ENCODE measurements at regions not wholly inside any gene's neighbourhood (a gene's known extent, or its start where the extent isn't known, plus 50 kb on each side); places are given as distances from the start of the nearest gene placed in this dataset.
A peak's percentile ranks its signal among the peaks of the same experiment; 100 is the strongest.
"Not testable (repeated sequence)": the region's sequence is repeated elsewhere in the genome, so short reads cannot be mapped to it uniquely, and the experiment has no call there.

GRCh38 chr15:26156051-26156450 is 292.9 kb upstream of the ATP10A start:
- DNase-seq: no peak
- ATAC-seq: no peak
- intact Hi-C loops (cut with DNase I): no loop called here

- intact Hi-C loops (cut with DNase I): no loop called here
- no peak for ATAC-seq
- no peak for DNase-seq
Measured at GRCh38 chr15:26148156-26148860, 285.2 kb upstream of the ATP10A start.

- intact Hi-C loops (cut with DNase I): no loop called here
- no peak for DNase-seq
- ATAC-seq: no peak
Measured at GRCh38 chr15:26146202-26146601, 283.1 kb upstream of the ATP10A start.

GRCh38 chr15:26145796-26146195 is 282.7 kb upstream of the ATP10A start:
- ATAC-seq (no peak), DNase-seq (no peak)
- intact Hi-C loops (cut with DNase I): no loop called here

GRCh38 chr15:26144836-26145235 is 281.7 kb upstream of the ATP10A start:
- ATAC-seq (no peak), DNase-seq (no peak)
- intact Hi-C loops (cut with DNase I): no loop called here

GRCh38 chr15:26143221-26143620 is 280.1 kb upstream of the ATP10A start:
- ATAC-seq (no peak), DNase-seq (no peak)

GRCh38 chr15:26134812-26135211 is 271.7 kb upstream of the ATP10A start:
- DNase-seq: no peak
- ATAC-seq: no peak
- intact Hi-C loops (cut with DNase I): no loop called here

More at GRCh38 chr15:26143221-26143620, 280.1 kb upstream of the ATP10A start:
- intact Hi-C loops (cut with DNase I): no loop called here

- intact Hi-C loops (cut with DNase I): no loop called here
- DNase-seq (no peak), ATAC-seq (no peak)
Measured at GRCh38 chr15:26134152-26134551, 271.0 kb upstream of the ATP10A start.

- DNase-seq: no peak
- no peak for ATAC-seq
- intact Hi-C loops (cut with DNase I): no loop called here
Measured at GRCh38 chr15:26132811-26133210, 269.7 kb upstream of the ATP10A start.

GRCh38 chr15:26129852-26130251 is 266.7 kb upstream of the ATP10A start:
- ATAC-seq (no peak), DNase-seq (no peak)
- intact Hi-C loops (cut with DNase I): no loop called here

GRCh38 chr15:26128611-26129140 is 265.5 kb upstream of the ATP10A start:
- no peak for ATAC-seq
- intact Hi-C loops (cut with DNase I): no loop called here
- no peak for DNase-seq

GRCh38 chr15:26126819-26127387 is 263.8 kb upstream of the ATP10A start:
- ATAC-seq (no peak), DNase-seq (no peak)
- intact Hi-C loops (cut with DNase I): no loop called here

GRCh38 chr15:26126070-26126469 is 262.9 kb upstream of the ATP10A start:
- DNase-seq (no peak), ATAC-seq (peak; percentile 88 to 94)
- intact Hi-C loops (cut with DNase I): no loop called here

GRCh38 chr15:26125664-26126063 is 262.5 kb upstream of the ATP10A start:
- DNase-seq (no peak), ATAC-seq (no peak)
- intact Hi-C loops (cut with DNase I): no loop called here

GRCh38 chr15:26119322-26119721 is 256.2 kb upstream of the ATP10A start:
- DNase-seq: no peak
- no peak for ATAC-seq
- intact Hi-C loops (cut with DNase I): no loop called here

GRCh38 chr15:26115229-26115943 is 252.3 kb upstream of the ATP10A start:
- DNase-seq (no peak), ATAC-seq (no peak)
- intact Hi-C loops (cut with DNase I): no loop called here

- DNase-seq; ATAC-seq; intact Hi-C loops (cut with DNase I): not testable (repeated sequence)
Measured at GRCh38 chr15:26114128-26114527, 251.0 kb upstream of the ATP10A start.

GRCh38 chr15:26113296-26113695 is 250.2 kb upstream of the ATP10A start:
- intact Hi-C loops (cut with DNase I): no loop called here

GRCh38 chr15:26109203-26109602 is 246.1 kb upstream of the ATP10A start:
- intact Hi-C loops (cut with DNase I): no loop called here
- ATAC-seq (no peak), DNase-seq (no peak)

More at GRCh38 chr15:26113296-26113695, 250.2 kb upstream of the ATP10A start:
- DNase-seq: no peak
- ATAC-seq: no peak

GRCh38 chr15:26106556-26106955 is 243.4 kb upstream of the ATP10A start:
- ATAC-seq (no peak), DNase-seq (no peak)
- intact Hi-C loops (cut with DNase I): no loop called here

All from left cardiac atrium (tissue), 4 donors.